Body of pancreas (tissue), 4 donors: ENCODE measurements at regions not wholly inside any gene's neighbourhood (a gene's known extent, or its start where the extent isn't known, plus 50 kb on each side); places are given as distances from the start of the nearest gene placed in this dataset.

Experiments used
- ATAC-seq: fragments of 150-250 bp; one replicate; pipeline ENCODE4 v1.9.1; 2016
- DNase-seq, 4 donors: peaks; one replicate each; pipeline ENCODE4 v3.0.0-alpha.2; 2019
- H3K27ac ChIP-seq, 4 donors: fragments of 200-600 bp; sonication (generic); 1 replicate in 3 of 4; 2 replicates in 1 of 4; pipeline versions ENCODE4 v1.5.1 to v1.6.1; 2016 to 2019; ENCODE audit warnings: mild to moderate bottlenecking in 1 of 4, mixed read lengths in 1 of 4, moderate library complexity in 1 of 4
- H3K27me3 ChIP-seq, 2 donors: fragments of 200-600 bp; sonication (generic); one replicate each; pipeline ENCODE4 v1.6.0; 2016; ENCODE audit warnings: mild to moderate bottlenecking in 1 of 2
- H3K36me3 ChIP-seq, 2 donors: fragments of 200-600 bp; sonication (generic); replicated peaks in 1 of 2; 2 replicates each; pipeline ENCODE4 v1.5.1; 2016; ENCODE audit warnings: low read depth in 2 of 2; ENCODE audit not compliant: insufficient read depth in 1 of 2
- H3K4me1 ChIP-seq: fragments of 200-600 bp; sonication (generic); one replicate; pipeline ENCODE4 v1.6.0; 2016
- H3K4me3 ChIP-seq, 2 donors: fragments of 200-600 bp; sonication (generic); 1 replicate in 1 of 2; 2 replicates in 1 of 2; pipeline ENCODE4 v1.5.1; 2016 to 2019
- H3K9me3 ChIP-seq, 3 donors: fragments of 200-600 bp; sonication (generic); 1 replicate in 2 of 3; 2 replicates in 1 of 3; pipeline ENCODE4 v1.5.1; 2016
- CTCF ChIP-seq, 7 experiments: fragments of 450-650 bp in 4 of 7; fragments of 200-600 bp in 3 of 7; sonication (generic) in 3 of 7; IDR thresholded peaks; one replicate each; pipeline ENCODE4 v1.5.1; 2016 to 2019; ENCODE audit warnings: antibody characterized with exemption in 7 of 7
- POLR2A ChIP-seq, 3 donors: fragments of 450-650 bp; IDR thresholded peaks; one replicate each; pipeline ENCODE4 v1.6.1; 2016; ENCODE audit warnings: antibody characterized with exemption in 3 of 3, mild to moderate bottlenecking in 2 of 3
- WGBS, 2 donors: methylation state at CpG; one replicate each; pipeline ENCODE4 v1.1.5; 2017; 5-methylcytosine and 5-hydroxymethylcytosine counted together
- intact Hi-C: fragments of 100-400 bp; cut with DNase I; formaldehyde crosslinking; loops from one replicate; pipeline ENCODE4 v1.15.1; 2023

GRCh38 chr16:17887963-17888362, 417.2 kb upstream of the XYLT1 start:
- ATAC-seq (no peak), DNase-seq (no peak)
- TF ChIP-seq CTCF (IDR thresholded peaks at IDR 0.05) (no peak), POLR2A (IDR thresholded peaks at IDR 0.05) (no peak)
- 73 to 88% methylated on average over 3 of the region's 3 CpGs for WGBS, 2 donors
- intact Hi-C loops: no loop called here
- no peaks in the 10 kb centered on the region for H3K9me3 ChIP-seq
- H3K27ac ChIP-seq: no peak overlapping the region
- H3K4me3 ChIP-seq: no peak overlapping the region
- H3K4me1 ChIP-seq: no peaks in the 10 kb centered on the region
- H3K36me3 ChIP-seq: no peaks in the 10 kb centered on the region
- H3K27me3 ChIP-seq: no peaks in the 10 kb centered on the region

- TF ChIP-seq CTCF (IDR thresholded peaks at IDR 0.05) (no peak), POLR2A (IDR thresholded peaks at IDR 0.05) (no peak)
- WGBS, 2 donors: 74 to 84% methylated on average over 7 of the region's 7 CpGs
- Histone ChIP-seq H3K36me3 (no peaks in the 10 kb centered on the region), H3K4me3 (no peak overlapping the region), H3K27ac (no peak overlapping the region), H3K9me3 (no peaks in the 10 kb centered on the region), H3K4me1 (no peaks in the 10 kb centered on the region), H3K27me3 (no peaks in the 10 kb centered on the region)
- intact Hi-C loops: no loop called here
- no peak for ATAC-seq
- no peak for DNase-seq
Measured at GRCh38 chr16:17885659-17886207, 415.0 kb upstream of the XYLT1 start.

GRCh38 chr16:17877821-17878360, 407.1 kb upstream of the XYLT1 start:
- Histone ChIP-seq H3K9me3 (no peaks in the 10 kb centered on the region), H3K27ac (no peak overlapping the region), H3K27me3 (no peaks in the 10 kb centered on the region), H3K4me3 (no peak overlapping the region), H3K36me3 (no peaks in the 10 kb centered on the region), H3K4me1 (no peaks in the 10 kb centered on the region)
- ATAC-seq: no peak
- DNase-seq: no peak
- TF ChIP-seq POLR2A (IDR thresholded peaks at IDR 0.05): no peak
- WGBS, 2 donors: 52 to 53% methylated on average over 2 of the region's 2 CpGs
- intact Hi-C loops: no loop called here

GRCh38 chr16:17866996-17867395, 396.2 kb upstream of the XYLT1 start:
- no peaks in the 10 kb centered on the region for H3K27me3 ChIP-seq
- TF ChIP-seq POLR2A (IDR thresholded peaks at IDR 0.05) (no peak), CTCF (IDR thresholded peaks at IDR 0.05) (no peak)
- no peak overlapping the region for H3K4me3 ChIP-seq
- DNase-seq (no peak), ATAC-seq (no peak)
- no peaks in the 10 kb centered on the region for H3K9me3 ChIP-seq
- no peaks in the 10 kb centered on the region for H3K4me1 ChIP-seq
- H3K27ac ChIP-seq: no peak overlapping the region
- H3K36me3 ChIP-seq: no peaks in the 10 kb centered on the region
- intact Hi-C loops: no loop called here
- WGBS, 2 donors: 53 to 69% methylated on average over 5 of the region's 5 CpGs

- Histone ChIP-seq H3K4me3 (no peak overlapping the region), H3K4me1 (no peaks in the 10 kb centered on the region), H3K9me3 (no peaks in the 10 kb centered on the region), H3K27ac (no peak overlapping the region), H3K36me3 (no peaks in the 10 kb centered on the region), H3K27me3 (no peaks in the 10 kb centered on the region)
- TF ChIP-seq CTCF (IDR thresholded peaks at IDR 0.05) (no peak), POLR2A (IDR thresholded peaks at IDR 0.05) (no peak)
- DNase-seq (no peak), ATAC-seq (no peak)
- intact Hi-C loops: no loop called here
- 79 to 80% methylated on average over 6 of the region's 6 CpGs for WGBS, 2 donors
Measured at GRCh38 chr16:17861981-17862479, 391.3 kb upstream of the XYLT1 start.
